Upper lobe of left lung (tissue), 6 donors: ENCODE measurements at regions not wholly inside any gene's neighbourhood (a gene's known extent, or its start where the extent isn't known, plus 50 kb on each side); places are given as distances from the start of the nearest gene placed in this dataset.

Experiments
- ATAC-seq, 2 donors: fragments of 200-7000 bp; cut with Tn5 transposase; one replicate each; pipeline ENCODE4 v1.9.1; 2022; ENCODE audit warnings: mild to moderate bottlenecking in 2 of 2, moderate library complexity in 2 of 2; ENCODE audit not compliant: low FRiP score in 2 of 2
- DNase-seq, 2 donors: peaks; one replicate each; pipeline ENCODE4 v3.0.0-alpha.2; 2019 to 2020
- H3K27ac ChIP-seq, 4 donors: fragments of 200-600 bp; sonication (generic); one replicate each; pipeline ENCODE4 v1.5.1; 2016 to 2019
- H3K27me3 ChIP-seq, 4 donors: fragments of 200-600 bp; sonication (generic); one replicate each; pipeline ENCODE4 v1.5.1; 2017 to 2019
- H3K36me3 ChIP-seq, 4 donors: fragments of 200-600 bp; sonication (generic); one replicate each; pipeline ENCODE4 v1.5.1; 2016 to 2019
- H3K4me1 ChIP-seq, 4 donors: fragments of 200-600 bp; sonication (generic); one replicate each; pipeline ENCODE4 v1.5.1; 2018 to 2019
- H3K4me3 ChIP-seq, 4 donors: fragments of 200-600 bp; sonication (generic); one replicate each; pipeline ENCODE4 v1.5.1; 2017 to 2019; ENCODE audit warnings: mild to moderate bottlenecking in 2 of 4, moderate library complexity in 1 of 4
- H3K9me3 ChIP-seq, 4 donors: fragments of 200-600 bp; sonication (generic); one replicate each; pipeline ENCODE4 v1.5.1; 2018 to 2019
- EP300 ChIP-seq, 4 donors: sonication (generic); formaldehyde crosslinking; IDR thresholded peaks; one replicate each; pipeline ENCODE4 v1.5.1; 2017; ENCODE audit warnings: antibody characterized with exemption in 4 of 4, control low read depth in 2 of 4
- POLR2A ChIP-seq, 4 donors: fragments of 450-650 bp; IDR thresholded peaks; one replicate each; pipeline ENCODE4 v1.5.1; 2016 to 2017; ENCODE audit warnings: antibody characterized with exemption in 4 of 4, mild to moderate bottlenecking in 2 of 4
- POLR2AphosphoS5 ChIP-seq, 2 donors: sonication (generic); formaldehyde crosslinking; IDR thresholded peaks; one replicate each; pipeline ENCODE4 v1.5.1; 2017; ENCODE audit warnings: antibody characterized with exemption in 2 of 2
- WGBS, 2 donors: methylation state at CpG; one replicate each; pipeline ENCODE4 v1.1.5; 2017 to 2018; 5-methylcytosine and 5-hydroxymethylcytosine counted together
- TF ChIP-seq, protein P1 (sequence below), 6 experiments: fragments of 450-650 bp in 4 of 6; fragments of 200-600 bp in 2 of 6; sonication (generic) in 2 of 6; IDR thresholded peaks; one replicate each; pipeline ENCODE4 v1.5.1; 2016 to 2019; ENCODE audit warnings: antibody characterized with exemption in 6 of 6
- donor health status: DM: no; HTN: no; CAD: no; lungs with moderate emphysema.
- donor health status: DM: no; HTN: yes; CAD: no; lungs with severe emphysema.

DNA sequence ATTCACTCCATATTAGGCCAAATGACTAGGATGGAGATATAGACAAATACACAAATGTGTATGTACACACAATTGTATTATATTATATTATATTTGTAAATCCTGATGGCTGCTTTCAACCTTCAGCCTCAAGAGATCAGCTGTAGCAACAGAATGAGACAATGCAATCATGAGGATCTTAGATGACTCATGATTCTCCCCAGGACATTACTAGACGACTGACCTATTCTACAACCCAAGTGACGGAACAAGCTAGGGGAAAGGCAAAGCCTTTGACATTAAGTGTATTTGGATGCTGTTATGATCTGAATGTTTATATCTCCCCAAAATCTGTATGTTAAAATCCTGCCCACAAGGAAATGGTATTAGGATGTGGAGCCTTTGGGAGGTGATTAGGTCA lies 66.5 kb downstream of the COX7C start:
- Histone ChIP-seq H3K4me3 (no peak overlapping the region), H3K4me1 (no peaks in the 10 kb centered on the region), H3K9me3 (no peaks in the 10 kb centered on the region), H3K36me3 (no peaks in the 10 kb centered on the region), H3K27ac (no peak overlapping the region), H3K27me3 (no peaks in the 10 kb centered on the region)
- DNase-seq (no peak), ATAC-seq (no peak)
- 80 to 92% methylated on average over 2 of the region's 2 CpGs for WGBS, 2 donors
- TF ChIP-seq POLR2AphosphoS5 (IDR thresholded peaks at IDR 0.05) (no peak), POLR2A (IDR thresholded peaks at IDR 0.05) (no peak)

DNA sequence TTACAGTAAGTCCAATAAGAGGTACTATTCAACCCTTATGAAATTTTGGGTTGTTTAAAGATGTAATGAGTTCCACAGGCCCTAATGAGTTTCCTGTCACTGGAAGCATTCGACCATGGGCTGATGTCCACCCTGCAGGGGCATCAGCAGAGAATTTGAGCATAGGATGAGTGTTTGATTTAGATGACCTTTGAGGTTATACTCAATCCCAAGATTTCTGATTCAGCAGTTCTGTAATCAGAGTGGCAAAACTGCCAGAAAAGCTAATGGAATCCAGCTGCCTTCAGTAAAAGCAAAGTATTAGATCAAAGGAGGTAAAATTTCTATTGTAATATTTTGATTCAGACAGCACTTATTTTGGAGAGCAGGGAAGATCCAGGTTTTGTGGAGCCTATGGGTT lies 68.3 kb downstream of the COX7C start:
- Histone ChIP-seq H3K36me3 (no peaks in the 10 kb centered on the region), H3K27me3 (no peaks in the 10 kb centered on the region), H3K27ac (no peak overlapping the region), H3K9me3 (no peaks in the 10 kb centered on the region), H3K4me1 (no peaks in the 10 kb centered on the region), H3K4me3 (no peak overlapping the region)
- DNase-seq (no peak), ATAC-seq (no peak)
- TF ChIP-seq EP300 (IDR thresholded peaks at IDR 0.05) (no peak), POLR2AphosphoS5 (IDR thresholded peaks at IDR 0.05) (no peak), POLR2A (IDR thresholded peaks at IDR 0.05) (no peak)
- TF ChIP-seq, protein P1, sequence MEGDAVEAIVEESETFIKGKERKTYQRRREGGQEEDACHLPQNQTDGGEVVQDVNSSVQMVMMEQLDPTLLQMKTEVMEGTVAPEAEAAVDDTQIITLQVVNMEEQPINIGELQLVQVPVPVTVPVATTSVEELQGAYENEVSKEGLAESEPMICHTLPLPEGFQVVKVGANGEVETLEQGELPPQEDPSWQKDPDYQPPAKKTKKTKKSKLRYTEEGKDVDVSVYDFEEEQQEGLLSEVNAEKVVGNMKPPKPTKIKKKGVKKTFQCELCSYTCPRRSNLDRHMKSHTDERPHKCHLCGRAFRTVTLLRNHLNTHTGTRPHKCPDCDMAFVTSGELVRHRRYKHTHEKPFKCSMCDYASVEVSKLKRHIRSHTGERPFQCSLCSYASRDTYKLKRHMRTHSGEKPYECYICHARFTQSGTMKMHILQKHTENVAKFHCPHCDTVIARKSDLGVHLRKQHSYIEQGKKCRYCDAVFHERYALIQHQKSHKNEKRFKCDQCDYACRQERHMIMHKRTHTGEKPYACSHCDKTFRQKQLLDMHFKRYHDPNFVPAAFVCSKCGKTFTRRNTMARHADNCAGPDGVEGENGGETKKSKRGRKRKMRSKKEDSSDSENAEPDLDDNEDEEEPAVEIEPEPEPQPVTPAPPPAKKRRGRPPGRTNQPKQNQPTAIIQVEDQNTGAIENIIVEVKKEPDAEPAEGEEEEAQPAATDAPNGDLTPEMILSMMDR (IDR thresholded peaks at IDR 0.05): no peak
- 14 to 19% methylated on average over 1 of the region's 1 CpG for WGBS, 2 donors

DNA sequence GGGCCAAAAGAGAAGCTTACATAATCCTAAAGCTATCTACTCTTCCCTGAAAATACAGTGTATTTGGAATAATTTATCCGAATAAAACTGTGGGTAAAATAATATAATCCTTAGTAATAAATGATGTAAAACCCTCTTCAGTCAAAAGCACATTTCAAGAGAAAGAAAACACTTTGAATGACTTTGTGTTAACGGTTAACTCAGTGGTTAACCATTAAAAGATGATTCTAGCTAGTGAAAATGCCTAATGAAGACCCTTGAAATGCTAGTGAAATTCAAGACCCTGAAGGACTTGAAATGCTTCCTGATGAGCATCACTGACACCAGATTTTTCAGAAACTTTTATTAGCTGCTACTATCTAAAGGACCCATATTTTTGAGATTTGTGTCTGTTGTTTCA lies 70.7 kb downstream of the COX7C start:
- no peaks in the 10 kb centered on the region for H3K9me3 ChIP-seq
- H3K36me3 ChIP-seq: no peaks in the 10 kb centered on the region
- TF ChIP-seq, protein P1 (IDR thresholded peaks at IDR 0.05): no peak
- TF ChIP-seq POLR2A (IDR thresholded peaks at IDR 0.05) (no peak), POLR2AphosphoS5 (IDR thresholded peaks at IDR 0.05) (no peak), EP300 (IDR thresholded peaks at IDR 0.05) (no peak)
- H3K4me3 ChIP-seq: no peak overlapping the region
- no peak for ATAC-seq
- no peaks in the 10 kb centered on the region for H3K27me3 ChIP-seq
- WGBS, 2 donors: 68 to 71% methylated on average over 2 of the region's 2 CpGs
- no peak for DNase-seq
- no peak overlapping the region for H3K27ac ChIP-seq
- no peaks in the 10 kb centered on the region for H3K4me1 ChIP-seq

DNA sequence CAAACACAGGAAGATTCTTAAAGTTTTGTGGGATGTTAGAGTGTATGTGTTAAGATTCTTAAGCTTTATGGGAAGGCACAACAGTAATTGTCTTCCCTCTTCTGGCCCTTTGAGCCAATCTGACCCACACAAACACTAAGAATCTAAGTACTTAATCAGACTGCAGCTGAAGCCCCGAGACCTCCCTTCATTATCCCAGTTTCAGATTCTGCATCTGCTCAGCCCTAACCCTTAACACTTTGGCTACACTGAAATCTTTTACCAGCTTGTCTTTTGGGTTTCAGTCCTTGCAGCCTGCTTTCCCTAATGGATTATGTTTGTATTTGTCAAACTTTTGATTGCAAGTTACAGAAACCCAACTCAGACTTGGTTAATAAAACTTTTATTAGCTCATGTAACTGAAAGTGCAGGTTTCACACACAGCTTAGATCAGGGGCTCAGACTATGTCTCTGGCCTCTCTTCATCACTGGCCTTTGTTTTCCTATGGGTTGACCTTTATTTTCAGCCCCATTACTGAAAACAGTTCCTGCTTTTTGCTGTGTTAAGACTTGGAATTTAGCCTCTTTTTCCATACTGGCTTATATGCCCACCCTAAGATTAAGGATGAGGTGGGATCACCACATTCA lies 71.5 kb downstream of the COX7C start:
- Histone ChIP-seq H3K9me3 (no peaks in the 10 kb centered on the region), H3K27ac (no peak overlapping the region), H3K27me3 (no peaks in the 10 kb centered on the region), H3K4me1 (no peaks in the 10 kb centered on the region), H3K4me3 (no peak overlapping the region), H3K36me3 (no peaks in the 10 kb centered on the region)
- DNase-seq: no peak
- TF ChIP-seq POLR2AphosphoS5 (IDR thresholded peaks at IDR 0.05) (no peak), EP300 (IDR thresholded peaks at IDR 0.05) (no peak), POLR2A (IDR thresholded peaks at IDR 0.05) (no peak)
- TF ChIP-seq, protein P1 (IDR thresholded peaks at IDR 0.05): no peak
- 67 to 71% methylated on average over 1 of the region's 1 CpG for WGBS, 2 donors
- no peak for ATAC-seq

DNA sequence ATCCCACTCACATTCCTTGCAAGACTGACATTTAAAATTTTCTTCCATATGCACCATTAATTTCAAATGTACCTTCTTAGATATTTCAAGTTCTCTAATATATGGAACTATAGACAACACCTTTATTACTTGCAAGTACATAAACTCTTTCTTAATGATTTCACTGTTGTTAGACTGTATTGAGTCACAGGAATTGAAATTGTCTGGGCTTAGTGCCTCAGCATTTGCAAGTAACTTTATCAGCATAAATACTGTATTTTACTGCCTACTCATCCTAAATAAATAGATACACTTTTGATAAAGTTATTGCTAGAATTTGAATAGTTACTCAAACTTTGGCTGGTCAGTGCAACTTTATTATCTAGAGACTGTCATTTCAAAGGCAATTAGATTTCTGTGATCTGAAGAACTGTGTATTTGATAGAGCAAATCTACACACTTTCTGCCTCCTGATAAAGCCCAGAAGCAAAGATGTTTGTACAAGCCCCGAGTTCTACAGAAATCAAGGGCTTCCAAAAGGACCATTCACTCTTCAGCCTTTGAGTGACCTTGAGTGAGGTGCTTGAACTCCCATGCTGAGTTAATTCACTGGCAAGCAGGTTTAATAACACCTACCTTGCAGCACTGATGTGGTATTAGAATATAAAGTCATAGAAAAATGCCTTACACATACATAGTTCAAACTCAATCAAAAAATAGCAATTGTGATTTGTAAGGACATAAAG lies 91.6 kb downstream of the COX7C start:
- Histone ChIP-seq H3K27ac (no peak overlapping the region), H3K36me3 (no peaks in the 10 kb centered on the region), H3K4me1 (no peaks in the 10 kb centered on the region), H3K9me3 (no peaks in the 10 kb centered on the region), H3K27me3 (no peaks in the 10 kb centered on the region), H3K4me3 (no peak overlapping the region)
- TF ChIP-seq EP300 (IDR thresholded peaks at IDR 0.05) (no peak), POLR2A (IDR thresholded peaks at IDR 0.05) (no peak), POLR2AphosphoS5 (IDR thresholded peaks at IDR 0.05) (no peak)
- TF ChIP-seq, protein P1 (IDR thresholded peaks at IDR 0.05): no peak
- 33 to 36% methylated on average over 1 of the region's 1 CpG for WGBS, 2 donors
- no peak for DNase-seq
- ATAC-seq: no peak
